HCT116 (cell line): ENCODE measurements at regions not wholly inside any gene's neighbourhood (a gene's known extent, or its start where the extent isn't known, plus 50 kb on each side); places are given as distances from the start of the nearest gene placed in this dataset.

Experiments
- CTCF ChIP-seq, 3 experiments: fragments of 200-600 bp in 1 of 3; sonication (generic) in 1 of 3; IDR thresholded peaks in 2 of 3; conservative IDR thresholded peaks in 1 of 3; 2 replicates each; pipeline ENCODE4 v1.5.1; 2012 to 2017; ENCODE audit warnings: low read depth in 2 of 3, low read length in 2 of 3, antibody characterized with exemption in 1 of 3, borderline replicate concordance in 1 of 3, control low read depth in 1 of 3, mild to moderate bottlenecking in 1 of 3, mixed read lengths in 1 of 3, mixed run types in 1 of 3, moderate library complexity in 1 of 3; ENCODE audit not compliant: insufficient read depth in 1 of 3
- ELF1 ChIP-seq: IDR thresholded peaks from 2 replicates; pipeline ENCODE4 v1.6.1; 2012; ENCODE audit warnings: low read depth, borderline replicate concordance
- JUND ChIP-seq: IDR thresholded peaks from 2 replicates; pipeline ENCODE4 v1.6.1; 2012
- POLR2A ChIP-seq: IDR thresholded peaks from 2 replicates; pipeline ENCODE4 v1.7.0; 2011; ENCODE audit warnings: borderline replicate concordance; ENCODE audit not compliant: insufficient read depth, insufficient read length; ENCODE audit errors: extremely low read depth
- YY1 ChIP-seq: IDR thresholded peaks from 2 replicates; pipeline ENCODE4 v1.6.1; 2011; ENCODE audit warnings: low read length, low read depth, moderate library complexity, mild to moderate bottlenecking; ENCODE audit not compliant: insufficient replicate concordance; ENCODE audit errors: extremely low read depth

GRCh38 chr16:54651440-54652195 lies 279.0 kb upstream of the IRX5 start:
- no peak for TF ChIP-seq JUND
- no peak for TF ChIP-seq CTCF (IDR thresholded peaks at IDR 0.05 in 2 of 3, conservative IDR thresholded peaks at IDR 0.05 in 1 of 3; ENCODE audit: borderline replicate concordance in 1 of 3, insufficient read depth in 1 of 3, low read depth in 2 of 3, low read length in 2 of 3)
- no peak for TF ChIP-seq POLR2A
- no peak for TF ChIP-seq ELF1
- no peak for TF ChIP-seq YY1
